ENCODE measurements at regions not wholly inside any gene's neighbourhood (a gene's known extent, or its start where the extent isn't known, plus 50 kb on each side); places are given as distances from the start of the nearest gene placed in this dataset.
"Not testable (repeated sequence)": the region's sequence is repeated elsewhere in the genome, so short reads cannot be mapped to it uniquely, and the experiment has no call there.

- TF ChIP-seq, protein P1, sequence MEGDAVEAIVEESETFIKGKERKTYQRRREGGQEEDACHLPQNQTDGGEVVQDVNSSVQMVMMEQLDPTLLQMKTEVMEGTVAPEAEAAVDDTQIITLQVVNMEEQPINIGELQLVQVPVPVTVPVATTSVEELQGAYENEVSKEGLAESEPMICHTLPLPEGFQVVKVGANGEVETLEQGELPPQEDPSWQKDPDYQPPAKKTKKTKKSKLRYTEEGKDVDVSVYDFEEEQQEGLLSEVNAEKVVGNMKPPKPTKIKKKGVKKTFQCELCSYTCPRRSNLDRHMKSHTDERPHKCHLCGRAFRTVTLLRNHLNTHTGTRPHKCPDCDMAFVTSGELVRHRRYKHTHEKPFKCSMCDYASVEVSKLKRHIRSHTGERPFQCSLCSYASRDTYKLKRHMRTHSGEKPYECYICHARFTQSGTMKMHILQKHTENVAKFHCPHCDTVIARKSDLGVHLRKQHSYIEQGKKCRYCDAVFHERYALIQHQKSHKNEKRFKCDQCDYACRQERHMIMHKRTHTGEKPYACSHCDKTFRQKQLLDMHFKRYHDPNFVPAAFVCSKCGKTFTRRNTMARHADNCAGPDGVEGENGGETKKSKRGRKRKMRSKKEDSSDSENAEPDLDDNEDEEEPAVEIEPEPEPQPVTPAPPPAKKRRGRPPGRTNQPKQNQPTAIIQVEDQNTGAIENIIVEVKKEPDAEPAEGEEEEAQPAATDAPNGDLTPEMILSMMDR (conservative IDR thresholded peaks at IDR 0.05; ENCODE audit: low read depth in 2 of 2) = not testable (repeated sequence)
- not testable (repeated sequence) for TF ChIP-seq POLR2AphosphoS5 (IDR thresholded peaks at IDR 0.05; ENCODE audit: low read depth); EZH2phosphoT487 (IDR thresholded peaks at IDR 0.05; ENCODE audit: unreplicated experiment); REST (IDR thresholded peaks at IDR 0.05; ENCODE audit: unreplicated experiment); CREB1 (CRISPR knock-in tag; IDR thresholded peaks at IDR 0.05; ENCODE audit: low read depth); EZH2 (IDR thresholded peaks at IDR 0.05; ENCODE audit: low read depth, unreplicated experiment); JUNB (IDR thresholded peaks at IDR 0.05; ENCODE audit: unreplicated experiment); NANOG (IDR thresholded peaks at IDR 0.05; ENCODE audit: borderline replicate concordance); ZNF331 (CRISPR knock-in tag; IDR thresholded peaks at IDR 0.05; ENCODE audit: low read depth)
- TF ChIP-seq, protein P2, sequence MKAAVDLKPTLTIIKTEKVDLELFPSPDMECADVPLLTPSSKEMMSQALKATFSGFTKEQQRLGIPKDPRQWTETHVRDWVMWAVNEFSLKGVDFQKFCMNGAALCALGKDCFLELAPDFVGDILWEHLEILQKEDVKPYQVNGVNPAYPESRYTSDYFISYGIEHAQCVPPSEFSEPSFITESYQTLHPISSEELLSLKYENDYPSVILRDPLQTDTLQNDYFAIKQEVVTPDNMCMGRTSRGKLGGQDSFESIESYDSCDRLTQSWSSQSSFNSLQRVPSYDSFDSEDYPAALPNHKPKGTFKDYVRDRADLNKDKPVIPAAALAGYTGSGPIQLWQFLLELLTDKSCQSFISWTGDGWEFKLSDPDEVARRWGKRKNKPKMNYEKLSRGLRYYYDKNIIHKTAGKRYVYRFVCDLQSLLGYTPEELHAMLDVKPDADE (IDR thresholded peaks at IDR 0.05) = not testable (repeated sequence)
These were observed 75.6 kb downstream of the CCDC201 start for GRCh38 chr7:45797264-45797663.
